ENCODE measurements at regions not wholly inside any gene's neighbourhood (a gene's known extent, or its start where the extent isn't known, plus 50 kb on each side); places are given as distances from the start of the nearest gene placed in this dataset.

DNA sequence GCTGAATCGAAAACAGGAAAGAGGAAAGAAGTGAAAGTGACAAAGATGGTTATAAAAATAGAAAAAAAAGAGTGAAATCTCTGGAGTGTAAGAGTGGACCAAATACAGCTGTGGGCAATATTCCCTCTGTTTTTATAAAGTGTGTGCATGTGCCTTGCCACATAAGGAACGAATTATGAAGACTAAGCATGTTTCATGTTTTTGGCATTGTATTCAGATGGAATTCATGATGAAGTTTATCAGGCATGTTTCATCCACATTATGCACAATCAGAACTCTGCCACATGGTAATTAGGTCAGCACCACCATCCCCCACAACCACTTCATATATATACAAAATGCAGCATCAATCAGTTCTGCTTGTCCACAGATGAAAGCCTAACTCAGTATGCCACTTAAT, 348.0 kb downstream of the ZNF608 start:
- H3K4me1 ChIP-seq, result no peaks in the 10 kb centered on the region
- H3K4me3 ChIP-seq, result no peak overlapping the region
- H3K9me3 ChIP-seq, result no peaks in the 10 kb centered on the region
- no peaks in the 10 kb centered on the region for H3K27me3 ChIP-seq
- DNase-seq, result no peak
- no peak overlapping the region for H3K27ac ChIP-seq
- H3K36me3 ChIP-seq, result no peaks in the 10 kb centered on the region
- TF ChIP-seq, protein P1, sequence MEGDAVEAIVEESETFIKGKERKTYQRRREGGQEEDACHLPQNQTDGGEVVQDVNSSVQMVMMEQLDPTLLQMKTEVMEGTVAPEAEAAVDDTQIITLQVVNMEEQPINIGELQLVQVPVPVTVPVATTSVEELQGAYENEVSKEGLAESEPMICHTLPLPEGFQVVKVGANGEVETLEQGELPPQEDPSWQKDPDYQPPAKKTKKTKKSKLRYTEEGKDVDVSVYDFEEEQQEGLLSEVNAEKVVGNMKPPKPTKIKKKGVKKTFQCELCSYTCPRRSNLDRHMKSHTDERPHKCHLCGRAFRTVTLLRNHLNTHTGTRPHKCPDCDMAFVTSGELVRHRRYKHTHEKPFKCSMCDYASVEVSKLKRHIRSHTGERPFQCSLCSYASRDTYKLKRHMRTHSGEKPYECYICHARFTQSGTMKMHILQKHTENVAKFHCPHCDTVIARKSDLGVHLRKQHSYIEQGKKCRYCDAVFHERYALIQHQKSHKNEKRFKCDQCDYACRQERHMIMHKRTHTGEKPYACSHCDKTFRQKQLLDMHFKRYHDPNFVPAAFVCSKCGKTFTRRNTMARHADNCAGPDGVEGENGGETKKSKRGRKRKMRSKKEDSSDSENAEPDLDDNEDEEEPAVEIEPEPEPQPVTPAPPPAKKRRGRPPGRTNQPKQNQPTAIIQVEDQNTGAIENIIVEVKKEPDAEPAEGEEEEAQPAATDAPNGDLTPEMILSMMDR (IDR thresholded peaks at IDR 0.05), result no peak
- no peak for TF ChIP-seq POLR2A (IDR thresholded peaks at IDR 0.05)
- intact Hi-C loops (cut with DNase I; ENCODE audit: low total_unique reads), result no loop called here

GRCh38 chr5:124397317-124397716, 349.1 kb downstream of the ZNF608 start:
- no peaks in the 10 kb centered on the region for H3K9me3 ChIP-seq
- no peak overlapping the region for H3K4me3 ChIP-seq
- intact Hi-C loops (cut with DNase I; ENCODE audit: low total_unique reads), result no loop called here
- TF ChIP-seq, protein P1 (IDR thresholded peaks at IDR 0.05), result no peak
- TF ChIP-seq POLR2A (IDR thresholded peaks at IDR 0.05), result no peak
- H3K27me3 ChIP-seq, result no peaks in the 10 kb centered on the region
- no peaks in the 10 kb centered on the region for H3K36me3 ChIP-seq
- H3K4me1 ChIP-seq, result no peaks in the 10 kb centered on the region
- H3K27ac ChIP-seq, result no peak overlapping the region
- DNase-seq, result no peak

- Histone ChIP-seq H3K36me3 (no peaks in the 10 kb centered on the region), H3K4me1 (no peaks in the 10 kb centered on the region), H3K9me3 (no peaks in the 10 kb centered on the region), H3K27ac (no peak overlapping the region), H3K27me3 (no peaks in the 10 kb centered on the region), H3K4me3 (no peak overlapping the region)
- no peak for DNase-seq
- TF ChIP-seq, protein P1 (IDR thresholded peaks at IDR 0.05), result no peak
- no peak for TF ChIP-seq POLR2A (IDR thresholded peaks at IDR 0.05)
- intact Hi-C loops (cut with DNase I; ENCODE audit: low total_unique reads), result no loop called here
These were observed 350.5 kb downstream of the ZNF608 start for GRCh38 chr5:124395926-124396325.

GRCh38 chr5:124395287-124395686, 351.2 kb downstream of the ZNF608 start:
- no peak for TF ChIP-seq POLR2A (IDR thresholded peaks at IDR 0.05)
- TF ChIP-seq, protein P1 (IDR thresholded peaks at IDR 0.05), result no peak
- Histone ChIP-seq H3K4me1 (no peaks in the 10 kb centered on the region), H3K27ac (no peak overlapping the region), H3K36me3 (no peaks in the 10 kb centered on the region), H3K4me3 (no peak overlapping the region), H3K27me3 (no peaks in the 10 kb centered on the region), H3K9me3 (no peaks in the 10 kb centered on the region)
- intact Hi-C loops (cut with DNase I; ENCODE audit: low total_unique reads), result no loop called here
- no peak for DNase-seq

- H3K36me3 ChIP-seq, result no peaks in the 10 kb centered on the region
- H3K9me3 ChIP-seq, result no peaks in the 10 kb centered on the region
- no peak for TF ChIP-seq POLR2A (IDR thresholded peaks at IDR 0.05)
- TF ChIP-seq, protein P1 (IDR thresholded peaks at IDR 0.05), result no peak
- H3K4me3 ChIP-seq, result no peak overlapping the region
- H3K27ac ChIP-seq, result no peak overlapping the region
- H3K4me1 ChIP-seq, result no peaks in the 10 kb centered on the region
- DNase-seq, result no peak
- H3K27me3 ChIP-seq, result no peaks in the 10 kb centered on the region
- intact Hi-C loops (cut with DNase I; ENCODE audit: low total_unique reads), result no loop called here
These were observed 351.7 kb downstream of the ZNF608 start for GRCh38 chr5:124394700-124395245.

Data from uterus (tissue), 3 donors.